HepG2 (cell line): ENCODE measurements at regions not wholly inside any gene's neighbourhood (a gene's known extent, or its start where the extent isn't known, plus 50 kb on each side); places are given as distances from the start of the nearest gene placed in this dataset.

Experiments
- ATAC-seq: fragments of 200-7000 bp; cut with Tn5 transposase; 3 replicates; pipeline ENCODE4 v1.9.1; 2020; ENCODE audit warnings: mild to moderate bottlenecking, moderate library complexity
- BruUV-seq: library from RNA; stranded (reverse); fragments of 400-500 nt; replicated peaks from 2 replicates; lab custom pipeline; 2021; lab: Mats Ljungman, UMichigan
- CTCF ChIA-PET: fragments of 300-600 bp; formaldehyde crosslinking; extraction: SDS; loops from one replicate; lab custom pipeline; 2021; ENCODE audit warnings: low total read pairs, inconsistent platforms, low intra/inter-chr PET ratio; lab: Yijun Ruan, JAX
- POLR2A ChIA-PET: fragments of 350-600 bp; sonication (Branson Sonifier 250); formaldehyde crosslinking; loops from one replicate; lab custom pipeline; 2020; ENCODE audit warnings: antibody characterized with exemption, inconsistent platforms; lab: Yijun Ruan, JAX
- DNase-seq: peaks from one replicate; pipeline ENCODE4 v3.0.0-alpha.2; 2015; ENCODE audit warnings: low spot score
- FAIRE-seq: peaks from 3 replicates; lab custom pipeline; 2011; peaks lifted over from hg19 to GRCh38; lab: Jason Lieb, UNC
- H2AFZ ChIP-seq: one replicate; pipeline ENCODE4 v1.6.1; 2011; ENCODE audit warnings: low read length, inconsistent platforms
- H3K27ac ChIP-seq: fragments of 300-600 bp; 3 replicates; pipeline ENCODE4 v1.8.0; 2011; ENCODE audit warnings: mixed run types, mild to moderate bottlenecking, mixed read lengths, low read length, inconsistent platforms; ENCODE audit not compliant: insufficient read depth; ENCODE audit errors: extremely low read length
- H3K27me3 ChIP-seq, 2 experiments: fragments of 200-600 bp in 1 of 2; 2 replicates in 1 of 2; 3 replicates in 1 of 2; pipeline versions ENCODE4 v1.6.0 to v1.8.0; 2011; ENCODE audit warnings: low read length in 2 of 2, mild to moderate bottlenecking in 2 of 2, moderate library complexity in 2 of 2, inconsistent platforms in 1 of 2; ENCODE audit not compliant: insufficient read depth in 2 of 2, control insufficient read depth in 1 of 2
- H3K36me3 ChIP-seq, 2 experiments: fragments of 200-600 bp in 1 of 2; replicated peaks in 1 of 2; 2 replicates in 1 of 2; 3 replicates in 1 of 2; pipeline versions ENCODE4 v1.5.1 to v1.8.0; 2011; ENCODE audit warnings: low read length in 2 of 2, inconsistent platforms in 1 of 2; ENCODE audit not compliant: insufficient read depth in 2 of 2, control insufficient read depth in 1 of 2
- H3K4me1 ChIP-seq: 2 replicates; pipeline ENCODE4 v1.5.1; 2012; ENCODE audit warnings: low read length, inconsistent platforms; ENCODE audit not compliant: insufficient read depth
- H3K4me2 ChIP-seq: 2 replicates; pipeline ENCODE4 v1.6.0; 2011; ENCODE audit warnings: low read depth, low read length, inconsistent platforms
- H3K4me3 ChIP-seq, 3 experiments: fragments of 200-600 bp in 1 of 3; sonication (generic), shearing (Covaris generic) in 1 of 3; replicated peaks in 1 of 3; 2 replicates each; pipeline ENCODE4 v1.5.1; 2011 to 2016; ENCODE audit warnings: low read length in 3 of 3, inconsistent platforms in 2 of 3, low read depth in 2 of 3, mild to moderate bottlenecking in 2 of 3, control low read depth in 1 of 3, mixed read lengths in 1 of 3; ENCODE audit not compliant: insufficient read depth in 1 of 3
- H3K79me2 ChIP-seq: one replicate; pipeline ENCODE4 v1.6.1; 2011; ENCODE audit warnings: low read length, inconsistent platforms; ENCODE audit not compliant: insufficient read depth
- H3K9ac ChIP-seq: 2 replicates; pipeline ENCODE4 v1.6.0; 2011; ENCODE audit warnings: mild to moderate bottlenecking, low read depth, low read length, inconsistent platforms; ENCODE audit not compliant: insufficient read depth
- H3K9me3 ChIP-seq: 2 replicates; pipeline ENCODE4 v1.5.1; 2012; ENCODE audit warnings: mild to moderate bottlenecking, low read length
- H4K20me1 ChIP-seq: 2 replicates; pipeline ENCODE4 v1.6.0; 2011; ENCODE audit warnings: inconsistent platforms, mild to moderate bottlenecking, low read length, moderate library complexity; ENCODE audit not compliant: insufficient read depth
- CEBPG ChIP-seq: IDR thresholded peaks from 2 replicates; pipeline ENCODE4 v1.6.1; 2016
- CTCF ChIP-seq: sonication (generic); formaldehyde crosslinking; IDR thresholded peaks from 2 replicates; pipeline ENCODE4 v1.5.0; 2020; ENCODE audit warnings: mild to moderate bottlenecking, missing genetic modification reagents, moderate library complexity
- GLMP ChIP-seq: sonication (generic); formaldehyde crosslinking; IDR thresholded peaks from 2 replicates; pipeline ENCODE4 v1.9.0; 2021; ENCODE audit warnings: missing genetic modification reagents, mild to moderate bottlenecking, borderline replicate concordance
- NFKB2 ChIP-seq: sonication (generic); formaldehyde crosslinking; IDR thresholded peaks from 2 replicates; pipeline ENCODE4 v1.4.0; 2020; ENCODE audit warnings: missing genetic modification reagents, borderline replicate concordance
- PAXIP1 ChIP-seq: sonication (generic); formaldehyde crosslinking; conservative IDR thresholded peaks from 2 replicates; pipeline ENCODE4 v1.4.0; 2020; ENCODE audit warnings: mild to moderate bottlenecking, missing genetic modification reagents, moderate library complexity
- ZNF281 ChIP-seq: sonication (generic); formaldehyde crosslinking; IDR thresholded peaks from 2 replicates; pipeline ENCODE4 v1.4.0; 2020; ENCODE audit warnings: missing genetic modification reagents, borderline replicate concordance
- in situ Hi-C: cut with HindIII; loops from 2 replicates; pipeline ENCODE4 v1.10.0; 2017; ENCODE audit warnings: low pct_unique_long_range_greater_than_20kb; ENCODE audit not compliant: extremely low pct_ligation_motif_present
- intact Hi-C: fragments of 100-400 bp; cut with micrococcal nuclease; formaldehyde crosslinking; loops from one replicate; pipeline ENCODE4 v1.10.0; 2022; ENCODE audit not compliant: unreplicated experiment
- TF ChIP-seq, protein P1 (sequence below): sonication (generic); formaldehyde crosslinking; IDR thresholded peaks from 2 replicates; pipeline ENCODE4 v1.4.0; 2020; ENCODE audit warnings: missing genetic modification reagents
- TF ChIP-seq, protein P2 (sequence below): sonication (generic); formaldehyde crosslinking; IDR thresholded peaks from 2 replicates; pipeline ENCODE4 v1.5.0; 2020; ENCODE audit warnings: missing genetic modification reagents

DNA sequence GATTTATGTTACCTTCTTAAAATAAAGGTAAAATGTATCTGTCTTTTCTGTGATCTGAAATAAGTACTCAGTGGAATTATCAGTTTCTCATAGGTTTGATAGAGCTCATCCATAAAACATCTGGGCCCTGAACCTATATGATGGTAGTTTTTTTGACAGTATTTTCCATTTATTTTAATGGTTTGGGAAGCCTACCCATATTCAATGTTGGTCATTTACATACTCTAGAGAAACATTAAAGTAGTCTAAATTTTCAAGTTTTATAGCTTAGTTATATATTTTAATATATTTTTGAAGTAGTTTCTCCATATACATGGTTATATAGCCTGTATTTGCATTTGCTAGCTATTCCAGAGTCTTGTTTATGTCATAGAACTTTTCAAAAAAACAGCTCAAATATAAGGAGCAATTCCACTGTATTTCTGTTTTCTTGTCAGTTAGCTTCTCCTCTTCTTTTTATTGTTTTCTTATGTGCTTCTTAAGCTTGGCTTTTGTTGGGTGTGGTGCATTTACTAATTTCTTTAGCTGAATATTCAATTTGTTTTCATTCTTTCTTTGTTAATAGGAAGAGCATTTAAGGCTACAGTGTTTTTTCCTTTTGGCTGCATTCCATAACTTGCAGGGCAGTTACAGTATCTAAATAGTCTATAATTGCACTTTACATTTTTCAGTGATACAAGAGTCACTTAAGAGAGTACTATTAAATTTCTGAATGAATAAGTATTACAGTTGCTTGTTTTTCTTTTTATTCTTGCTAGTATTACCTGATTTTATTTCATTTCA lies 181.4 kb downstream of the DKK2 start:
- Histone ChIP-seq H3K27ac (no peak overlapping the region), H3K27me3 (no peaks in the 10 kb centered on the region), H3K4me3 (no peak overlapping the region), H4K20me1 (no peaks in the 10 kb centered on the region), H3K79me2 (no peaks in the 10 kb centered on the region), H3K36me3 (no peaks in the 10 kb centered on the region), H2AFZ (no peak overlapping the region), H3K9me3 (no peaks in the 10 kb centered on the region), H3K4me1 (no peaks in the 10 kb centered on the region), H3K4me2 (no peak overlapping the region), H3K9ac (no peak overlapping the region)
- ATAC-seq (no peak), FAIRE-seq (no peak), DNase-seq (no peak)
- BruUV-seq: no TSS peak
- in situ Hi-C loops: no loop called here
- CTCF ChIA-PET: no interaction called here
- POLR2A ChIA-PET: no interaction called here
- intact Hi-C loops: no loop called here
- no peak for TF ChIP-seq NFKB2
- TF ChIP-seq PAXIP1 (CRISPR knock-in tag): no peak
- TF ChIP-seq CTCF (CRISPR knock-in tag): no peak
- no peak for TF ChIP-seq GLMP (CRISPR knock-in tag)
- TF ChIP-seq, protein P1, sequence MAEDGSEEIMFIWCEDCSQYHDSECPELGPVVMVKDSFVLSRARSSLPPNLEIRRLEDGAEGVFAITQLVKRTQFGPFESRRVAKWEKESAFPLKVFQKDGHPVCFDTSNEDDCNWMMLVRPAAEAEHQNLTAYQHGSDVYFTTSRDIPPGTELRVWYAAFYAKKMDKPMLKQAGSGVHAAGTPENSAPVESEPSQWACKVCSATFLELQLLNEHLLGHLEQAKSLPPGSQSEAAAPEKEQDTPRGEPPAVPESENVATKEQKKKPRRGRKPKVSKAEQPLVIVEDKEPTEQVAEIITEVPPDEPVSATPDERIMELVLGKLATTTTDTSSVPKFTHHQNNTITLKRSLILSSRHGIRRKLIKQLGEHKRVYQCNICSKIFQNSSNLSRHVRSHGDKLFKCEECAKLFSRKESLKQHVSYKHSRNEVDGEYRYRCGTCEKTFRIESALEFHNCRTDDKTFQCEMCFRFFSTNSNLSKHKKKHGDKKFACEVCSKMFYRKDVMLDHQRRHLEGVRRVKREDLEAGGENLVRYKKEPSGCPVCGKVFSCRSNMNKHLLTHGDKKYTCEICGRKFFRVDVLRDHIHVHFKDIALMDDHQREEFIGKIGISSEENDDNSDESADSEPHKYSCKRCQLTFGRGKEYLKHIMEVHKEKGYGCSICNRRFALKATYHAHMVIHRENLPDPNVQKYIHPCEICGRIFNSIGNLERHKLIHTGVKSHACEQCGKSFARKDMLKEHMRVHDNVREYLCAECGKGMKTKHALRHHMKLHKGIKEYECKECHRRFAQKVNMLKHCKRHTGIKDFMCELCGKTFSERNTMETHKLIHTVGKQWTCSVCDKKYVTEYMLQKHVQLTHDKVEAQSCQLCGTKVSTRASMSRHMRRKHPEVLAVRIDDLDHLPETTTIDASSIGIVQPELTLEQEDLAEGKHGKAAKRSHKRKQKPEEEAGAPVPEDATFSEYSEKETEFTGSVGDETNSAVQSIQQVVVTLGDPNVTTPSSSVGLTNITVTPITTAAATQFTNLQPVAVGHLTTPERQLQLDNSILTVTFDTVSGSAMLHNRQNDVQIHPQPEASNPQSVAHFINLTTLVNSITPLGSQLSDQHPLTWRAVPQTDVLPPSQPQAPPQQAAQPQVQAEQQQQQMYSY (CRISPR knock-in tag): no peak
- TF ChIP-seq, protein P2, sequence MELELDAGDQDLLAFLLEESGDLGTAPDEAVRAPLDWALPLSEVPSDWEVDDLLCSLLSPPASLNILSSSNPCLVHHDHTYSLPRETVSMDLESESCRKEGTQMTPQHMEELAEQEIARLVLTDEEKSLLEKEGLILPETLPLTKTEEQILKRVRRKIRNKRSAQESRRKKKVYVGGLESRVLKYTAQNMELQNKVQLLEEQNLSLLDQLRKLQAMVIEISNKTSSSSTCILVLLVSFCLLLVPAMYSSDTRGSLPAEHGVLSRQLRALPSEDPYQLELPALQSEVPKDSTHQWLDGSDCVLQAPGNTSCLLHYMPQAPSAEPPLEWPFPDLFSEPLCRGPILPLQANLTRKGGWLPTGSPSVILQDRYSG (CRISPR knock-in tag): no peak
- TF ChIP-seq ZNF281: no peak
- TF ChIP-seq CEBPG (CRISPR knock-in tag): no peak
